Thoracic aorta (tissue), 2 donors: ENCODE measurements at regions not wholly inside any gene's neighbourhood (a gene's known extent, or its start where the extent isn't known, plus 50 kb on each side); places are given as distances from the start of the nearest gene placed in this dataset.

Experiments
- ATAC-seq: fragments of 150-250 bp; one replicate; pipeline ENCODE4 v1.8.0; 2017; ENCODE audit warnings: low read depth; ENCODE audit not compliant: insufficient number of reproducible peaks, low FRiP score
- DNase-seq: peaks from one replicate; pipeline ENCODE4 v3.0.0-alpha.2; 2020; ENCODE audit warnings: low spot score
- H3K27ac ChIP-seq, 2 donors: fragments of 200-600 bp; sonication (generic); 1 replicate in 1 of 2; 2 replicates in 1 of 2; pipeline ENCODE4 v1.5.1; 2016; ENCODE audit warnings: mild to moderate bottlenecking in 2 of 2, moderate library complexity in 2 of 2
- H3K27me3 ChIP-seq: fragments of 200-600 bp; sonication (generic); replicated peaks from 2 replicates; pipeline ENCODE4 v1.6.0; 2016; ENCODE audit warnings: mild to moderate bottlenecking; ENCODE audit not compliant: insufficient read depth
- H3K36me3 ChIP-seq: fragments of 200-600 bp; sonication (generic); one replicate; pipeline ENCODE4 v1.5.1; 2016
- H3K4me1 ChIP-seq, 2 donors: fragments of 200-600 bp; sonication (generic); 1 replicate in 1 of 2; 2 replicates in 1 of 2; pipeline versions ENCODE4 v1.5.1 to v1.6.0; 2016; ENCODE audit warnings: low read depth in 2 of 2, mild to moderate bottlenecking in 1 of 2; ENCODE audit not compliant: control insufficient read depth in 1 of 2
- H3K4me3 ChIP-seq: fragments of 200-600 bp; sonication (generic); 2 replicates; pipeline ENCODE4 v1.5.1; 2016; ENCODE audit warnings: mild to moderate bottlenecking
- H3K9me3 ChIP-seq: fragments of 200-600 bp; sonication (generic); 2 replicates; pipeline ENCODE4 v1.5.1; 2016
- CTCF ChIP-seq: fragments of 200-600 bp; sonication (generic); IDR thresholded peaks from one replicate; pipeline ENCODE4 v1.5.1; 2019; ENCODE audit warnings: antibody characterized with exemption

GRCh38 chr4:182971702-182972101, 54.5 kb upstream of the DCTD start:
- Histone ChIP-seq H3K27ac (no peak overlapping the region), H3K27me3 (no peaks in the 10 kb centered on the region), H3K36me3 (no peaks in the 10 kb centered on the region), H3K4me1 (peaks cover 0 to 4% of the 10 kb centered on the region in 2 donors), H3K9me3 (no peaks in the 10 kb centered on the region), H3K4me3 (no peak overlapping the region)
- DNase-seq (no peak), ATAC-seq (no peak)
- TF ChIP-seq CTCF = no peak

GRCh38 chr4:182969651-182970279, 52.6 kb upstream of the DCTD start:
- no peak overlapping the region for H3K4me3 ChIP-seq
- no peaks in the 10 kb centered on the region for H3K36me3 ChIP-seq
- H3K27ac ChIP-seq = no peak overlapping the region
- H3K9me3 ChIP-seq = no peaks in the 10 kb centered on the region
- TF ChIP-seq CTCF = no peak
- DNase-seq (no peak), ATAC-seq (no peak)
- H3K27me3 ChIP-seq = no peaks in the 10 kb centered on the region
- peaks cover 0 to 4% of the 10 kb centered on the region in 2 donors for H3K4me1 ChIP-seq

- no peak for TF ChIP-seq CTCF
- H3K4me1 ChIP-seq = peaks cover 0 to 4% of the 10 kb centered on the region in 2 donors
- no peak for ATAC-seq
These were observed 51.9 kb upstream of the DCTD start for GRCh38 chr4:182968917-182969650.

GRCh38 chr4:182967403-182967802, 50.2 kb upstream of the DCTD start:
- no peaks in the 10 kb centered on the region for H3K36me3 ChIP-seq
- H3K4me1 ChIP-seq = no peaks in the 10 kb centered on the region
- H3K4me3 ChIP-seq = no peak overlapping the region
- no peaks in the 10 kb centered on the region for H3K9me3 ChIP-seq
- DNase-seq (no peak), ATAC-seq (no peak)
- H3K27me3 ChIP-seq = no peaks in the 10 kb centered on the region
- H3K27ac ChIP-seq = no peak overlapping the region
- no peak for TF ChIP-seq CTCF

More at GRCh38 chr4:182968917-182969650, 51.9 kb upstream of the DCTD start:
- Histone ChIP-seq H3K27ac (no peak overlapping the region), H3K9me3 (no peaks in the 10 kb centered on the region), H3K27me3 (no peaks in the 10 kb centered on the region), H3K36me3 (no peaks in the 10 kb centered on the region), H3K4me3 (no peak overlapping the region)
- no peak for DNase-seq
